Fibroblast of lung (primary cell): ENCODE measurements at regions not wholly inside any gene's neighbourhood (a gene's known extent, or its start where the extent isn't known, plus 50 kb on each side); places are given as distances from the start of the nearest gene placed in this dataset.
A peak's percentile ranks its signal among the peaks of the same experiment; 100 is the strongest.

ENCODE experiments used
- DNase-seq, 2 donors: peaks; one replicate each; pipeline versions ENCODE4 v3.0.0 to v3.0.0-alpha.2; 2010; ENCODE audit warnings: low read depth in 2 of 2
- H2AFZ ChIP-seq: 2 replicates; pipeline ENCODE4 v1.5.1; 2012; ENCODE audit warnings: low read length, control low read depth, inconsistent platforms
- H3K27ac ChIP-seq: 2 replicates; pipeline ENCODE4 v1.5.1; 2011; ENCODE audit warnings: low read length, control low read depth; ENCODE audit not compliant: insufficient read depth
- H3K27me3 ChIP-seq: 2 replicates; pipeline ENCODE4 v1.5.1; 2011; ENCODE audit warnings: mild to moderate bottlenecking, low read length; ENCODE audit not compliant: control insufficient read depth, insufficient read depth
- H3K36me3 ChIP-seq: 2 replicates; pipeline ENCODE4 v1.5.1; 2011; ENCODE audit warnings: low read length; ENCODE audit not compliant: control insufficient read depth, insufficient read depth
- H3K4me1 ChIP-seq: 2 replicates; pipeline ENCODE4 v1.5.1; 2011; ENCODE audit warnings: low read length; ENCODE audit not compliant: control insufficient read depth, insufficient read depth; ENCODE audit errors: extremely low read depth
- H3K4me2 ChIP-seq: 2 replicates; pipeline ENCODE4 v1.5.1; 2011; ENCODE audit warnings: low read length, control low read depth; ENCODE audit not compliant: insufficient read depth; ENCODE audit errors: extremely low read depth
- H3K4me3 ChIP-seq, 4 experiments: fragments of 200-600 bp in 1 of 4; sonication (generic) in 1 of 4; replicated peaks in 1 of 4; 2 replicates each; pipeline ENCODE4 v1.5.1; 2011 to 2016; ENCODE audit warnings: low read length in 4 of 4, low read depth in 3 of 4, mild to moderate bottlenecking in 3 of 4, control low read depth in 2 of 4, inconsistent platforms in 1 of 4, mixed read lengths in 1 of 4; ENCODE audit not compliant: insufficient read depth in 1 of 4; ENCODE audit errors: control extremely low read depth in 1 of 4
- H3K79me2 ChIP-seq: 2 replicates; pipeline ENCODE4 v1.5.1; 2012; ENCODE audit warnings: mild to moderate bottlenecking, low read length, inconsistent platforms; ENCODE audit not compliant: control insufficient read depth, insufficient read depth
- H3K9ac ChIP-seq: 2 replicates; pipeline ENCODE4 v1.5.1; 2011; ENCODE audit warnings: mild to moderate bottlenecking, low read length, control low read depth; ENCODE audit not compliant: insufficient read depth
- H3K9me3 ChIP-seq: 2 replicates; pipeline ENCODE4 v1.5.1; 2012; ENCODE audit warnings: low read depth, low read length; ENCODE audit not compliant: control insufficient read depth, insufficient read depth
- H4K20me1 ChIP-seq: 2 replicates; pipeline ENCODE4 v1.5.1; 2011; ENCODE audit warnings: low read length; ENCODE audit not compliant: control insufficient read depth, insufficient read depth; ENCODE audit errors: extremely low read depth
- CTCF ChIP-seq, 2 donors: IDR thresholded peaks in 1 of 2; conservative IDR thresholded peaks in 1 of 2; 1 replicate in 1 of 2; 2 replicates in 1 of 2; pipeline ENCODE4 v1.5.1; 2011 to 2012; ENCODE audit warnings: low read length in 2 of 2, control low read depth in 1 of 2, inconsistent platforms in 1 of 2, low read depth in 1 of 2, mild to moderate bottlenecking in 1 of 2
- EZH2 ChIP-seq: IDR thresholded peaks from 2 replicates; pipeline ENCODE4 v1.5.1; 2012; ENCODE audit warnings: low read length, control low read depth, mild to moderate bottlenecking; ENCODE audit errors: missing control alignments

- TF ChIP-seq EZH2 (no peak), CTCF (conservative IDR thresholded peaks at IDR 0.05 in 1 of 2, IDR thresholded peaks at IDR 0.05 in 1 of 2; ENCODE audit: low read depth in 1 of 2, low read length in 2 of 2) (peak in 1 of 2 donors; percentile 2)
- no peak overlapping the region for H3K4me2 ChIP-seq
- no peaks in the 10 kb centered on the region for H3K79me2 ChIP-seq
- peak; percentile 39 to 45 for DNase-seq
- no peaks in the 10 kb centered on the region for H3K27me3 ChIP-seq
- no peaks in the 10 kb centered on the region for H4K20me1 ChIP-seq
- H3K27ac ChIP-seq = no peak overlapping the region
- no peak overlapping the region for H3K9ac ChIP-seq
- no peaks in the 10 kb centered on the region for H3K9me3 ChIP-seq
- no peaks in the 10 kb centered on the region for H3K4me1 ChIP-seq
- no peak overlapping the region for H3K4me3 ChIP-seq
- no peak overlapping the region for H2AFZ ChIP-seq
- H3K36me3 ChIP-seq = no peaks in the 10 kb centered on the region
These were observed 190.1 kb downstream of the KLF5 start for GRCh38 chr13:73248711-73249580.

- Histone ChIP-seq H3K4me2 (no peak overlapping the region), H3K79me2 (no peaks in the 10 kb centered on the region), H2AFZ (no peak overlapping the region), H3K4me3 (no peak overlapping the region), H3K4me1 (no peaks in the 10 kb centered on the region), H3K27ac (no peak overlapping the region), H4K20me1 (no peaks in the 10 kb centered on the region), H3K27me3 (no peaks in the 10 kb centered on the region), H3K9me3 (no peaks in the 10 kb centered on the region), H3K9ac (no peak overlapping the region), H3K36me3 (no peaks in the 10 kb centered on the region)
- TF ChIP-seq CTCF (conservative IDR thresholded peaks at IDR 0.05 in 1 of 2, IDR thresholded peaks at IDR 0.05 in 1 of 2; ENCODE audit: low read depth in 1 of 2, low read length in 2 of 2) (no peak), EZH2 (no peak)
- DNase-seq = no peak
These were observed 189.3 kb downstream of the KLF5 start for GRCh38 chr13:73248154-73248553.

- Histone ChIP-seq H3K4me1 (no peaks in the 10 kb centered on the region), H2AFZ (no peak overlapping the region), H3K4me2 (no peak overlapping the region), H3K4me3 (no peak overlapping the region), H3K36me3 (no peaks in the 10 kb centered on the region), H4K20me1 (no peaks in the 10 kb centered on the region), H3K9ac (no peak overlapping the region), H3K27me3 (no peaks in the 10 kb centered on the region), H3K9me3 (no peaks in the 10 kb centered on the region), H3K27ac (no peak overlapping the region), H3K79me2 (no peaks in the 10 kb centered on the region)
- no peak for TF ChIP-seq EZH2
- no peak for TF ChIP-seq CTCF (conservative IDR thresholded peaks at IDR 0.05 in 1 of 2, IDR thresholded peaks at IDR 0.05 in 1 of 2; ENCODE audit: low read depth in 1 of 2, low read length in 2 of 2)
- no peak for DNase-seq
These were observed 186.4 kb downstream of the KLF5 start for GRCh38 chr13:73245246-73245645.
